ENCODE measurements at regions not wholly inside any gene's neighbourhood (a gene's known extent, or its start where the extent isn't known, plus 50 kb on each side); places are given as distances from the start of the nearest gene placed in this dataset.

- Histone ChIP-seq H3K36me3 (ENCODE audit: control insufficient read depth in 2 of 2, extremely low read depth in 1 of 2, insufficient read depth in 2 of 2, low read length in 2 of 2) (no peaks in the 10 kb centered on the region), H3K79me2 (ENCODE audit: control insufficient read depth, insufficient read depth, low read length) (no peaks in the 10 kb centered on the region), H3K4me1 (ENCODE audit: control insufficient read depth, extremely low read depth, insufficient read depth, low read length) (no peaks in the 10 kb centered on the region), H3K27ac (ENCODE audit: control insufficient read depth, insufficient read depth, low read length) (no peak overlapping the region), H3K9me3 (ENCODE audit: control insufficient read depth, low read depth, low read length) (no peaks in the 10 kb centered on the region), H3K9ac (ENCODE audit: control insufficient read depth, extremely low read depth, insufficient read depth, low read length) (no peak overlapping the region), H3K9me1 (ENCODE audit: control insufficient read depth, extremely low read depth, insufficient read depth, low read length) (no peaks in the 10 kb centered on the region), H4K20me1 (ENCODE audit: control insufficient read depth, extremely low read depth, insufficient read depth, low read length) (no peaks in the 10 kb centered on the region), H3K4me3 (ENCODE audit: control insufficient read depth in 2 of 3, extremely low read depth in 1 of 3, insufficient read depth in 2 of 3, low read depth in 1 of 3, low read length in 3 of 3) (no peak overlapping the region), H3K4me2 (ENCODE audit: control insufficient read depth, extremely low read depth, insufficient read depth, low read depth, low read length) (no peak overlapping the region), H3K27me3 (ENCODE audit: control insufficient read depth, extremely low read depth, insufficient read depth, low read length) (no peaks in the 10 kb centered on the region), H2AFZ (ENCODE audit: control insufficient read depth, low read length) (no peak overlapping the region)
- FAIRE-seq (no peak), DNase-seq (ENCODE audit: low read depth, low spot score) (no peak)
- TF ChIP-seq EZH2 (IDR thresholded peaks at IDR 0.05; ENCODE audit: low read length) (no peak), CTCF (optimal IDR thresholded peaks at IDR 0.05 in 1 of 3, IDR thresholded peaks at IDR 0.05 in 1 of 3, conservative IDR thresholded peaks at IDR 0.05 in 1 of 3; ENCODE audit: extremely low read depth in 1 of 3, insufficient read depth in 2 of 3, low read length in 3 of 3) (no peak)
- dilution Hi-C loops (cut with MboI; ENCODE audit: extremely low pct_ligation_motif_present, low sequenced_read_pairs): no loop called here
These were observed 1417.6 kb upstream of the CDH2 start for GRCh38 chr18:29594493-29594892.

DNA sequence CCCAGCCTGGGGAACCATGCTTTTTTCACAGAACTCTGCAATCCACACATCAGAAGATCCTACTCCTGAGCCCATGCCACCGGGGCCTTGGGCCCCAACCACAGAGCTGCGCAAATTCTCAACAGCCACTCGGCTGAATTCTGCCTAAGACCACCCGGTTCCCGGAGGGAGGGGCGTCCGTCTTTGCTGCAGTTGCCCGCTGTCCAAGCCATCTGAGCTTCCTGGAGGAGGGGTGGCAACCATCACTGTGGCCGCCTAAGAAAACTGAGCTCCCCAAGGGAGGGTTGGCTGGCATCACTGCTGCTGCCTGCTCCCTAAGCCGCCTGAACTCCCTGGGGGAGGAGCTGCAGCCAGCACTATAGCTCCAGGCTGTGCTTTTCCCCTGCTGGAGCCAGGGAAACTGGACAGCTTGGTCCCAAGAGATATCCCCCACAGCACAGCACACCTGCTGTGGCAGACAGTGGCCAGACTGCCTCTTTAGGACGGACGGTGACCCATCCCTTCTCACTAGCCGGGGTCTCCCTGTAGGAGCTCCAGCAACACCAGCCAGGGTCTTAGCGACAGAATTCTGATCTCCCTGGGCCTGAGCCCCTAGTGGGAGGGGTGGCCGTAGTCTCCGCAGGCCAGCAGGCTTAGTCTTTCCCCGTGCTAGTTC is 1411.6 kb upstream of the CDH2 start:
- no peak overlapping the region for H3K27ac ChIP-seq (ENCODE audit: control insufficient read depth, insufficient read depth, low read length)
- no peaks in the 10 kb centered on the region for H3K27me3 ChIP-seq (ENCODE audit: control insufficient read depth, extremely low read depth, insufficient read depth, low read length)
- no peak for FAIRE-seq
- dilution Hi-C loops (cut with MboI; ENCODE audit: extremely low pct_ligation_motif_present, low sequenced_read_pairs): no loop called here
- H3K9ac ChIP-seq (ENCODE audit: control insufficient read depth, extremely low read depth, insufficient read depth, low read length): no peak overlapping the region
- no peak for TF ChIP-seq EZH2 (IDR thresholded peaks at IDR 0.05; ENCODE audit: low read length)
- TF ChIP-seq CTCF (optimal IDR thresholded peaks at IDR 0.05 in 1 of 3, IDR thresholded peaks at IDR 0.05 in 1 of 3, conservative IDR thresholded peaks at IDR 0.05 in 1 of 3; ENCODE audit: extremely low read depth in 1 of 3, insufficient read depth in 2 of 3, low read length in 3 of 3): no peak
- no peaks in the 10 kb centered on the region for H3K9me3 ChIP-seq (ENCODE audit: control insufficient read depth, low read depth, low read length)
- H3K36me3 ChIP-seq (ENCODE audit: control insufficient read depth in 2 of 2, extremely low read depth in 1 of 2, insufficient read depth in 2 of 2, low read length in 2 of 2): no peaks in the 10 kb centered on the region
- H3K4me3 ChIP-seq (ENCODE audit: control insufficient read depth in 2 of 3, extremely low read depth in 1 of 3, insufficient read depth in 2 of 3, low read depth in 1 of 3, low read length in 3 of 3): no peak overlapping the region
- H3K4me1 ChIP-seq (ENCODE audit: control insufficient read depth, extremely low read depth, insufficient read depth, low read length): no peaks in the 10 kb centered on the region
- no peaks in the 10 kb centered on the region for H3K79me2 ChIP-seq (ENCODE audit: control insufficient read depth, insufficient read depth, low read length)
- H3K4me2 ChIP-seq (ENCODE audit: control insufficient read depth, extremely low read depth, insufficient read depth, low read depth, low read length): no peak overlapping the region
- H3K9me1 ChIP-seq (ENCODE audit: control insufficient read depth, extremely low read depth, insufficient read depth, low read length): no peaks in the 10 kb centered on the region
- no peak overlapping the region for H2AFZ ChIP-seq (ENCODE audit: control insufficient read depth, low read length)
- DNase-seq (ENCODE audit: low read depth, low spot score): no peak
- H4K20me1 ChIP-seq (ENCODE audit: control insufficient read depth, extremely low read depth, insufficient read depth, low read length): no peaks in the 10 kb centered on the region

Data from keratinocyte (primary cell).